Panc1 (cell line): ENCODE measurements at regions not wholly inside any gene's neighbourhood (a gene's known extent, or its start where the extent isn't known, plus 50 kb on each side); places are given as distances from the start of the nearest gene placed in this dataset.

Experiments
- ATAC-seq: fragments of 200-7000 bp; cut with Tn5 transposase; 2 replicates; pipeline ENCODE4 v1.9.1; 2020; ENCODE audit warnings: mild to moderate bottlenecking, moderate library complexity
- BruUV-seq: library from RNA; stranded (reverse); fragments of 400-500 nt; replicated peaks from 2 replicates; lab custom pipeline; 2021; lab: Mats Ljungman, UMichigan
- CTCF ChIA-PET: fragments of 300-600 bp; sonication (Branson Sonifier 250); formaldehyde crosslinking; loops from one replicate; lab custom pipeline; 2022; ENCODE audit warnings: antibody characterized with exemption; lab: Charles Lee
- POLR2A ChIA-PET: fragments of 300-600 bp; sonication (Branson Sonifier 250); formaldehyde crosslinking; loops from one replicate; lab custom pipeline; 2022; ENCODE audit warnings: antibody characterized with exemption; lab: Charles Lee
- DNase-seq: peaks from one replicate; pipeline ENCODE4 v3.0.0-alpha.2; 2010; ENCODE audit warnings: low read depth, low spot score
- H3K27ac ChIP-seq: 2 replicates; pipeline ENCODE4 v1.5.1; 2011; ENCODE audit warnings: mild to moderate bottlenecking, low read length, inconsistent platforms
- H3K27me3 ChIP-seq: fragments of 200-500 bp; sonication (Bioruptor generic); 2 replicates; pipeline ENCODE4 v1.6.0; 2014; ENCODE audit warnings: low read length, inconsistent platforms; ENCODE audit not compliant: control insufficient read depth, insufficient read depth
- H3K36me3 ChIP-seq: fragments of 200-500 bp; sonication (Bioruptor generic); 2 replicates; pipeline ENCODE4 v1.5.1; 2014; ENCODE audit warnings: inconsistent platforms, mild to moderate bottlenecking, low read length, moderate library complexity; ENCODE audit not compliant: control insufficient read depth, insufficient read depth
- H3K4me1 ChIP-seq: 2 replicates; pipeline ENCODE4 v1.5.1; 2011; ENCODE audit warnings: inconsistent platforms, mild to moderate bottlenecking, low read length, moderate library complexity; ENCODE audit not compliant: control insufficient read depth, insufficient read depth
- H3K4me3 ChIP-seq, 2 experiments: 2 replicates each; pipeline ENCODE4 v1.5.1; 2011 to 2012; ENCODE audit warnings: low read depth in 2 of 2, low read length in 2 of 2, mild to moderate bottlenecking in 2 of 2, inconsistent platforms in 1 of 2, moderate library complexity in 1 of 2
- H3K9me3 ChIP-seq: fragments of 200-500 bp; sonication (Bioruptor generic); 2 replicates; pipeline ENCODE4 v1.5.1; 2014; ENCODE audit warnings: low read depth, mild to moderate bottlenecking, inconsistent platforms, low read length, moderate library complexity; ENCODE audit not compliant: control insufficient read depth, insufficient read depth
- POLR2AphosphoS5 ChIP-seq: IDR thresholded peaks from 2 replicates; pipeline ENCODE4 v1.6.1; 2012; ENCODE audit warnings: mild to moderate bottlenecking, low read depth, low read length, moderate library complexity
- REST ChIP-seq, 2 experiments: IDR thresholded peaks; 2 replicates each; pipeline ENCODE4 v1.6.1; 2011 to 2012; ENCODE audit warnings: low read depth in 2 of 2, control low read depth in 1 of 2, low read length in 1 of 2, mild to moderate bottlenecking in 1 of 2, moderate library complexity in 1 of 2; ENCODE audit not compliant: insufficient read depth in 1 of 2
- SIN3A ChIP-seq: IDR thresholded peaks from 2 replicates; pipeline ENCODE4 v1.6.1; 2012; ENCODE audit warnings: low read depth, mild to moderate bottlenecking, low read length, moderate library complexity, borderline replicate concordance; ENCODE audit not compliant: insufficient read depth
- TCF7L2 ChIP-seq: IDR thresholded peaks from 2 replicates; pipeline ENCODE4 v1.6.1; 2011; ENCODE audit warnings: mild to moderate bottlenecking, low read depth, low read length, inconsistent platforms
- in situ Hi-C: cut with HindIII; loops from 2 replicates; pipeline ENCODE4 v1.10.0; 2016; ENCODE audit warnings: low sequenced_read_pairs, low pct_unique_long_range_greater_than_20kb
- intact Hi-C: fragments of 100-400 bp; cut with micrococcal nuclease; formaldehyde crosslinking; loops from one replicate; pipeline ENCODE4 v1.10.0; 2022; ENCODE audit not compliant: unreplicated experiment
- TF ChIP-seq, protein P1 (sequence below): fragments of 450-650 bp; IDR thresholded peaks from 2 replicates; pipeline ENCODE4 v1.5.1; 2017; ENCODE audit warnings: mild to moderate bottlenecking

DNA sequence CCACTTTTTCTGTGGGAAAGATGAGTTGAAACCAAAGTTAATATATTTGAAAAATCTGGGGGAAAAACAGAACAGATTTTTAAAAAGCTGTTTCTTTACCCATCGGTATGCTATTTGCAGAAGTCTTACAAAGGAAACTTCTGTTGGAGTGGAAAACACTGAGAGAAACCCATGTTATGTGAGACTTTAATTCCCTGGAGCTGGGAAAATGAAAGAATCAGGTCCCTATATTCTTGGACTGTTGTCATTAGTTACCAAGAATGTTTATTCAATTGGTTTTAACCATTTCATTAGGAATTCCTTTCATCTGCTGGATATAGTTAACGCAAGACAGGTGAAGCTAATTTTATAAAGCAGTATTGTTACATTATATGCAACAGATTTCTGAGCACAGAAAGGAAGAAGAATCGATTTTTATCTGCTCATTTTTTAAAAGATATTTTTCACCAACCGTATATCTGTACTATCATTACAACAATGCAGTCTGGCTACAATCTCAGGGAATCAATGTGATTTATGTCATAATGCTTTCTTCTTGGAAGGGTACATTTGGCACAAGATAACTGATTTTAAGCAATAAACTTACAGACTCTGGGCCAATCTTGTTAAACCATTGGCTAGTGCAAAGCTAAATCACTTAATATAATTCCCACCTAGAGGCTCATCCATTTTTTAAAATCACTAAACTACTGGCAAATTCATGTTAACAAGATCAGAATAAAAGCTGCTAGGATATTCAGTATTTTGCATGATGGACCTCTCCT lies 170.0 kb downstream of the MOXD1 start:
- Histone ChIP-seq H3K27me3 (no peaks in the 10 kb centered on the region), H3K4me3 (no peak overlapping the region), H3K9me3 (no peaks in the 10 kb centered on the region), H3K36me3 (no peaks in the 10 kb centered on the region), H3K4me1 (no peaks in the 10 kb centered on the region), H3K27ac (no peak overlapping the region)
- no peak for DNase-seq
- no peak for ATAC-seq
- ChIA-PET POLR2A (no interaction called here), CTCF (no interaction called here)
- in situ Hi-C loops (no loop called here), intact Hi-C loops (no loop called here)
- no TSS peak for BruUV-seq
- TF ChIP-seq REST (IDR thresholded peaks at IDR 0.05; ENCODE audit: insufficient read depth in 1 of 2, low read depth in 2 of 2, low read length in 1 of 2) (no peak), SIN3A (no peak), POLR2AphosphoS5 (no peak), TCF7L2 (no peak)
- TF ChIP-seq, protein P1, sequence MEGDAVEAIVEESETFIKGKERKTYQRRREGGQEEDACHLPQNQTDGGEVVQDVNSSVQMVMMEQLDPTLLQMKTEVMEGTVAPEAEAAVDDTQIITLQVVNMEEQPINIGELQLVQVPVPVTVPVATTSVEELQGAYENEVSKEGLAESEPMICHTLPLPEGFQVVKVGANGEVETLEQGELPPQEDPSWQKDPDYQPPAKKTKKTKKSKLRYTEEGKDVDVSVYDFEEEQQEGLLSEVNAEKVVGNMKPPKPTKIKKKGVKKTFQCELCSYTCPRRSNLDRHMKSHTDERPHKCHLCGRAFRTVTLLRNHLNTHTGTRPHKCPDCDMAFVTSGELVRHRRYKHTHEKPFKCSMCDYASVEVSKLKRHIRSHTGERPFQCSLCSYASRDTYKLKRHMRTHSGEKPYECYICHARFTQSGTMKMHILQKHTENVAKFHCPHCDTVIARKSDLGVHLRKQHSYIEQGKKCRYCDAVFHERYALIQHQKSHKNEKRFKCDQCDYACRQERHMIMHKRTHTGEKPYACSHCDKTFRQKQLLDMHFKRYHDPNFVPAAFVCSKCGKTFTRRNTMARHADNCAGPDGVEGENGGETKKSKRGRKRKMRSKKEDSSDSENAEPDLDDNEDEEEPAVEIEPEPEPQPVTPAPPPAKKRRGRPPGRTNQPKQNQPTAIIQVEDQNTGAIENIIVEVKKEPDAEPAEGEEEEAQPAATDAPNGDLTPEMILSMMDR = no peak

DNA sequence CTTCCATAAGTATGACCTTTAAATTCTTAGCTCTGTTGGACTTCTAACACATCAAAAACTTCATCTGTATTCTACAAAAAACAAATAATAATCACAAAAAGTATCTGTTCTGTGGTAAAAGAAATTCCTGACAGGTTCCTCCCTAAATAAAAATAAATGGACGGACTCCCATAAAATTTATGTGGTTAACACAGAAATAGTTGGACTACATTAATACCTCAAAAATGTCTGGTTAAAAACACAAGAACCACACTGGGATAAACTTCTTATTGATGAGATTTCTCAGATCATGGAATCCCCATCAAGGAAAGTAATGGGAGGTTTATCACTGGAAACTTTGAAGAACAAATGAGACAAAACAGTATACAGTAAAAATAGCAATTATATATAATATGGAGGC lies 172.4 kb downstream of the MOXD1 start:
- DNase-seq (no peak), ATAC-seq (no peak)
- TF ChIP-seq POLR2AphosphoS5 (no peak), TCF7L2 (no peak), SIN3A (no peak), REST (IDR thresholded peaks at IDR 0.05; ENCODE audit: insufficient read depth in 1 of 2, low read depth in 2 of 2, low read length in 1 of 2) (no peak)
- TF ChIP-seq, protein P1 = no peak
- in situ Hi-C loops (no loop called here), intact Hi-C loops (no loop called here)
- CTCF ChIA-PET = no interaction called here
- H3K9me3 ChIP-seq = no peaks in the 10 kb centered on the region
- no TSS peak for BruUV-seq
- H3K4me3 ChIP-seq = no peak overlapping the region
- H3K36me3 ChIP-seq = no peaks in the 10 kb centered on the region
- H3K27me3 ChIP-seq = no peaks in the 10 kb centered on the region
- H3K27ac ChIP-seq = no peak overlapping the region
- H3K4me1 ChIP-seq = no peaks in the 10 kb centered on the region
- POLR2A ChIA-PET = no interaction called here
